OCI-LY3 (cell line): ENCODE measurements at regions not wholly inside any gene's neighbourhood (a gene's known extent, or its start where the extent isn't known, plus 50 kb on each side); places are given as distances from the start of the nearest gene placed in this dataset.

Experiments used
- CTCF ChIP-seq: fragments of 200-600, 300-600 bp; sonication (generic); IDR thresholded peaks from 2 replicates; pipeline ENCODE4 v1.5.1; 2014; ENCODE audit warnings: antibody characterized with exemption, low read length, low read depth
- EZH2phosphoT487 ChIP-seq: fragments of 200-600 bp; shearing (Covaris generic); IDR thresholded peaks from 2 replicates; pipeline ENCODE4 v1.6.1; 2018; ENCODE audit warnings: antibody characterized with exemption, mixed run types, low read depth

- TF ChIP-seq CTCF: no peak
- no peak for TF ChIP-seq EZH2phosphoT487
These were observed 122.4 kb upstream of the LMO4 start for GRCh38 chr1:87206044-87206831.
